Neural progenitor cell (in vitro differentiated cells): ENCODE measurements at regions not wholly inside any gene's neighbourhood (a gene's known extent, or its start where the extent isn't known, plus 50 kb on each side); places are given as distances from the start of the nearest gene placed in this dataset.

Experiments used
- DNase-seq: peaks from one replicate; pipeline ENCODE4 v3.0.0-alpha.2; 2016; ENCODE audit warnings: low spot score
- H2AFZ ChIP-seq: fragments of 200-600 bp; sonication (generic); replicated peaks from 2 replicates; pipeline ENCODE4 v1.6.1; 2016; ENCODE audit warnings: antibody characterized with exemption
- H3F3A ChIP-seq: fragments of 200-600 bp; sonication (generic); 2 replicates; pipeline ENCODE4 v1.6.1; 2016; ENCODE audit warnings: antibody characterized with exemption, low read depth
- H3K27ac ChIP-seq: fragments of 200-600 bp; sonication (generic); 2 replicates; pipeline ENCODE4 v1.5.1; 2016; ENCODE audit warnings: mild to moderate bottlenecking
- H3K27me3 ChIP-seq: fragments of 200-600 bp; sonication (generic); 2 replicates; pipeline ENCODE4 v1.6.1; 2016; ENCODE audit warnings: mild to moderate bottlenecking, moderate library complexity
- H3K36me3 ChIP-seq: fragments of 200-600 bp; sonication (generic); 2 replicates; pipeline ENCODE4 v1.5.1; 2016
- H3K4me1 ChIP-seq: fragments of 200-600 bp; sonication (generic); 2 replicates; pipeline ENCODE4 v1.6.1; 2016; ENCODE audit warnings: mixed run types
- H3K4me2 ChIP-seq: fragments of 200-600 bp; sonication (generic); 2 replicates; pipeline ENCODE4 v1.6.1; 2016
- H3K4me3 ChIP-seq: fragments of 200-600 bp; sonication (generic); 2 replicates; pipeline ENCODE4 v1.5.1; 2016
- H3K79me2 ChIP-seq: fragments of 200-600 bp; sonication (generic); 2 replicates; pipeline ENCODE4 v1.6.1; 2016; ENCODE audit warnings: low read depth
- H3K9ac ChIP-seq: fragments of 200-600 bp; sonication (generic); 2 replicates; pipeline ENCODE4 v1.6.1; 2016
- H3K9me3 ChIP-seq: fragments of 200-600 bp; sonication (generic); 2 replicates; pipeline ENCODE4 v1.5.1; 2016; ENCODE audit warnings: low read depth
- H4K20me1 ChIP-seq: fragments of 200-600 bp; sonication (generic); 2 replicates; pipeline ENCODE4 v1.6.1; 2016; ENCODE audit warnings: low read depth
- H3K27ac Mint-ChIP-seq: 3 replicates; pipeline ENCODE4 v1.8.0; 2021; ENCODE audit warnings: mixed read lengths
- H3K27me3 Mint-ChIP-seq: 2 replicates; pipeline ENCODE4 v1.8.0; 2022; ENCODE audit warnings: low read depth, mild to moderate bottlenecking, inconsistent platforms, moderate library complexity, mixed read lengths; ENCODE audit not compliant: insufficient read depth
- H3K36me3 Mint-ChIP-seq: 3 replicates; pipeline ENCODE4 v1.8.0; 2021; ENCODE audit warnings: mixed read lengths
- H3K4me1 Mint-ChIP-seq: 3 replicates; pipeline ENCODE4 v1.8.0; 2021; ENCODE audit warnings: mixed read lengths
- H3K4me3 Mint-ChIP-seq: 3 replicates; pipeline ENCODE4 v1.8.0; 2021; ENCODE audit warnings: mild to moderate bottlenecking, moderate library complexity, mixed read lengths
- H3K9me3 Mint-ChIP-seq: 3 replicates; pipeline ENCODE4 v1.8.0; 2020; ENCODE audit warnings: mixed read lengths
- CTCF ChIP-seq: fragments of 200-600 bp; sonication (generic); IDR thresholded peaks from 2 replicates; pipeline ENCODE4 v1.5.1; 2017; ENCODE audit warnings: antibody characterized with exemption, mild to moderate bottlenecking
- EZH2 ChIP-seq: fragments of 200-600 bp; sonication (generic); IDR thresholded peaks from 2 replicates; pipeline ENCODE4 v1.6.1; 2017; ENCODE audit warnings: antibody characterized with exemption, mild to moderate bottlenecking, moderate library complexity
- EZH2phosphoT487 ChIP-seq: fragments of 200-600 bp; sonication (generic); IDR thresholded peaks from 2 replicates; pipeline ENCODE4 v1.6.1; 2017; ENCODE audit warnings: antibody characterized with exemption

GRCh38 chr18:24734058-24734457 is 273.6 kb downstream of the HRH4 start:
- Mint-ChIP-seq H3K4me3 (no peak overlapping the region), H3K36me3 (no peaks in the 10 kb centered on the region), H3K9me3 (no peaks in the 10 kb centered on the region), H3K4me1 (peaks cover 6% of the 10 kb centered on the region), H3K27ac (no peak overlapping the region), H3K27me3 (peaks cover 6% of the 10 kb centered on the region)
- Histone ChIP-seq H3K79me2 (no peaks in the 10 kb centered on the region), H3K9me3 (no peaks in the 10 kb centered on the region), H3K27ac (no peak overlapping the region), H3K4me3 (no peak overlapping the region), H3K36me3 (no peaks in the 10 kb centered on the region), H3K4me2 (no peak overlapping the region), H3K4me1 (peaks cover 9% of the 10 kb centered on the region), H2AFZ (no peak overlapping the region), H3F3A (peaks cover 8% of the 10 kb centered on the region), H3K9ac (no peak overlapping the region), H4K20me1 (no peaks in the 10 kb centered on the region), H3K27me3 (no peaks in the 10 kb centered on the region)
- DNase-seq, result peak; percentile 65
- TF ChIP-seq EZH2 (no peak), CTCF (peak; percentile 54)

- Histone ChIP-seq H3K4me2 (no peak overlapping the region), H3K27ac (no peak overlapping the region), H3K9ac (no peak overlapping the region), H3K27me3 (no peaks in the 10 kb centered on the region), H2AFZ (no peak overlapping the region), H3K4me3 (no peak overlapping the region), H3K9me3 (no peaks in the 10 kb centered on the region), H3K4me1 (peaks cover 9% of the 10 kb centered on the region), H3F3A (peaks cover 8% of the 10 kb centered on the region), H3K79me2 (no peaks in the 10 kb centered on the region), H4K20me1 (no peaks in the 10 kb centered on the region), H3K36me3 (no peaks in the 10 kb centered on the region)
- H3K9me3 Mint-ChIP-seq, result no peaks in the 10 kb centered on the region
- H3K27ac Mint-ChIP-seq, result no peak overlapping the region
- H3K4me1 Mint-ChIP-seq, result no peaks in the 10 kb centered on the region
- peaks cover 4% of the 10 kb centered on the region for H3K27me3 Mint-ChIP-seq
- no peak overlapping the region for H3K4me3 Mint-ChIP-seq
- DNase-seq, result no peak
- TF ChIP-seq EZH2phosphoT487 (no peak), EZH2 (no peak), CTCF (no peak)
- no peaks in the 10 kb centered on the region for H3K36me3 Mint-ChIP-seq
Observed at GRCh38 chr18:24735624-24736231, 275.3 kb downstream of the HRH4 start.

GRCh38 chr18:24736662-24737330 is 276.4 kb downstream of the HRH4 start:
- no peak for DNase-seq
- H3K36me3 Mint-ChIP-seq, result no peaks in the 10 kb centered on the region
- peaks cover 7% of the 10 kb centered on the region for H3K4me1 Mint-ChIP-seq
- H3K9ac ChIP-seq, result no peak overlapping the region
- H4K20me1 ChIP-seq, result no peaks in the 10 kb centered on the region
- no peaks in the 10 kb centered on the region for H3K36me3 ChIP-seq
- no peak overlapping the region for H3K4me3 Mint-ChIP-seq
- H3K9me3 Mint-ChIP-seq, result no peaks in the 10 kb centered on the region
- H3K27me3 Mint-ChIP-seq, result peaks cover 4% of the 10 kb centered on the region
- no peaks in the 10 kb centered on the region for H3K9me3 ChIP-seq
- H3K4me3 ChIP-seq, result no peak overlapping the region
- no peak overlapping the region for H2AFZ ChIP-seq
- TF ChIP-seq EZH2phosphoT487, result no peak
- no peak for TF ChIP-seq CTCF
- no peak for TF ChIP-seq EZH2
- H3F3A ChIP-seq, result peaks cover 14% of the 10 kb centered on the region
- no peaks in the 10 kb centered on the region for H3K79me2 ChIP-seq
- H3K27me3 ChIP-seq, result no peaks in the 10 kb centered on the region
- H3K27ac ChIP-seq, result no peak overlapping the region
- no peak overlapping the region for H3K4me2 ChIP-seq
- H3K4me1 ChIP-seq, result peaks cover 17% of the 10 kb centered on the region
- no peak overlapping the region for H3K27ac Mint-ChIP-seq
